Esophagus muscularis mucosa (tissue), 4 donors: ENCODE measurements at regions not wholly inside any gene's neighbourhood (a gene's known extent, or its start where the extent isn't known, plus 50 kb on each side); places are given as distances from the start of the nearest gene placed in this dataset.
A peak's percentile ranks its signal among the peaks of the same experiment; 100 is the strongest.
"Not testable (repeated sequence)": the region's sequence is repeated elsewhere in the genome, so short reads cannot be mapped to it uniquely, and the experiment has no call there.

Source experiments
- DNase-seq: peaks from one replicate; pipeline ENCODE4 v3.0.0-alpha.2; 2017; ENCODE audit errors: extremely low spot score
- H3K27ac ChIP-seq, 4 donors: fragments of 200-600 bp; sonication (generic); replicated peaks in 1 of 4; 1 replicate in 3 of 4; 2 replicates in 1 of 4; pipeline ENCODE4 v1.5.1; 2016 to 2019; ENCODE audit warnings: mild to moderate bottlenecking in 1 of 4
- H3K27me3 ChIP-seq, 4 donors: fragments of 200-600 bp; sonication (generic); one replicate each; pipeline versions ENCODE4 v1.5.1 to v1.6.0; 2016 to 2019
- H3K36me3 ChIP-seq, 4 donors: fragments of 200-600 bp; sonication (generic); one replicate each; pipeline ENCODE4 v1.5.1; 2016 to 2019
- H3K4me1 ChIP-seq, 4 donors: fragments of 200-600 bp; sonication (generic); one replicate each; pipeline ENCODE4 v1.5.1; 2016 to 2019
- H3K4me3 ChIP-seq, 4 donors: fragments of 200-600 bp; sonication (generic); 1 replicate in 2 of 4; 2 replicates in 2 of 4; pipeline ENCODE4 v1.5.1; 2016 to 2019; ENCODE audit warnings: mild to moderate bottlenecking in 4 of 4, moderate library complexity in 1 of 4
- H3K9me3 ChIP-seq, 4 donors: fragments of 200-600 bp; sonication (generic); 1 replicate in 3 of 4; 2 replicates in 1 of 4; pipeline ENCODE4 v1.5.1; 2016 to 2019
- EP300 ChIP-seq: sonication (generic); formaldehyde crosslinking; IDR thresholded peaks from one replicate; pipeline ENCODE4 v1.6.1; 2017; ENCODE audit warnings: antibody characterized with exemption
- POLR2A ChIP-seq: fragments of 450-650 bp; IDR thresholded peaks from one replicate; pipeline ENCODE4 v1.6.1; 2017; ENCODE audit warnings: antibody characterized with exemption, moderate library complexity, mild to moderate bottlenecking, low read depth
- POLR2AphosphoS5 ChIP-seq, 2 donors: sonication (generic); formaldehyde crosslinking; IDR thresholded peaks; one replicate each; pipeline ENCODE4 v1.6.1; 2017; ENCODE audit warnings: antibody characterized with exemption in 2 of 2
- WGBS: methylation state at CpG from one replicate; pipeline ENCODE4 v1.1.5; 2018; 5-methylcytosine and 5-hydroxymethylcytosine counted together
- intact Hi-C: fragments of 100-400 bp; cut with DNase I; formaldehyde crosslinking; loops from one replicate; pipeline ENCODE4 v1.15.1; 2023
- TF ChIP-seq, protein P1 (sequence below), 3 experiments: fragments of 200-600 bp in 2 of 3; fragments of 450-650 bp in 1 of 3; sonication (generic) in 2 of 3; IDR thresholded peaks; one replicate each; pipeline ENCODE4 v1.5.1; 2017 to 2019; ENCODE audit warnings: antibody characterized with exemption in 3 of 3, mild to moderate bottlenecking in 2 of 3, moderate library complexity in 1 of 3

DNA sequence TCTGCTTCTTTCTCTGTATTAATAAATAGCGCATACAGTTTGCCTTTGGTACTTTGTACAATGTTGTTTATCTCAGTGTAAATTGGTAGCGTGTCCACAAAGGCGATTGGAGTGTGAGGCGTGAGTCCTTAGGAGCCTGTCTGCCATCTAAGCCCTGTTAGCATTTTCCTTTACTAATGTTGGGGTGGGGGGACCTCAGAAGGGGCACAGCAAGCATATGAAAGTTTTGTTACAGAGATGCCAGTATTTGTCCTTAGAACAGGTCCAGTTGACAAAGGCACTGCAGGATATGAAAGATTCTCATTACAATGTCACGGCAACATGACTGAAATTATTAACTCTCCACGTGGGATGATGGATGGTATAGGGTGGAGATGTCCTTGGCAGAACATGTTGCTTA lies 796.8 kb upstream of the TPTE start:
- 54% methylated on average over 6 of the region's 6 CpGs for WGBS
- H3K4me3 ChIP-seq, H3K9me3 ChIP-seq, intact Hi-C loops, H3K4me1 ChIP-seq, H3K36me3 ChIP-seq, H3K27ac ChIP-seq: not testable (repeated sequence)
- peaks cover 0 to 14% (median 0%) of the 10 kb centered on the region in 4 donors for H3K27me3 ChIP-seq
- peak; percentile 92 for DNase-seq

DNA sequence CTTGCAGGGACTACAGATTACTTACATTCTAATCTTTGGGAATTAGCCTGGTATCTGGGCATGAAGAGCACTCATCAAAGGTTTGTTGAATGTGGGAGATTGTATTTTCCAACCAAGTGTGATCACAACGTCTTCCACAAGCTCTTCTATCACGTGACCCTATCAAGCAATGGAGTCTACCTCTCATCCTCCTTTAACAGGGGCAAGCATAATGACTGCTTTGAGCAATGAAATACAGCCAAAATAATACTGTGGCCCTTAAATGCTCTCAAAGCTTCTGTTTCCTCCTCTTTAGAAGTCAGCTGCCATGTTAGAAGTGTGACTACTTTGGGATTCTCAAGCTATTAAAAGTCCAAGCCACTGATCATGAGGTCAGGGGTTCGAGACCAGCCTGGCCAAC lies 794.2 kb upstream of the TPTE start:
- H3K27ac ChIP-seq, intact Hi-C loops, H3K9me3 ChIP-seq, H3K4me3 ChIP-seq, H3K36me3 ChIP-seq, H3K4me1 ChIP-seq: not testable (repeated sequence)
- 26% methylated on average over 3 of the region's 3 CpGs for WGBS
- DNase-seq: peak; percentile 70
- peaks cover 0 to 13% (median 0%) of the 10 kb centered on the region in 4 donors for H3K27me3 ChIP-seq

DNA sequence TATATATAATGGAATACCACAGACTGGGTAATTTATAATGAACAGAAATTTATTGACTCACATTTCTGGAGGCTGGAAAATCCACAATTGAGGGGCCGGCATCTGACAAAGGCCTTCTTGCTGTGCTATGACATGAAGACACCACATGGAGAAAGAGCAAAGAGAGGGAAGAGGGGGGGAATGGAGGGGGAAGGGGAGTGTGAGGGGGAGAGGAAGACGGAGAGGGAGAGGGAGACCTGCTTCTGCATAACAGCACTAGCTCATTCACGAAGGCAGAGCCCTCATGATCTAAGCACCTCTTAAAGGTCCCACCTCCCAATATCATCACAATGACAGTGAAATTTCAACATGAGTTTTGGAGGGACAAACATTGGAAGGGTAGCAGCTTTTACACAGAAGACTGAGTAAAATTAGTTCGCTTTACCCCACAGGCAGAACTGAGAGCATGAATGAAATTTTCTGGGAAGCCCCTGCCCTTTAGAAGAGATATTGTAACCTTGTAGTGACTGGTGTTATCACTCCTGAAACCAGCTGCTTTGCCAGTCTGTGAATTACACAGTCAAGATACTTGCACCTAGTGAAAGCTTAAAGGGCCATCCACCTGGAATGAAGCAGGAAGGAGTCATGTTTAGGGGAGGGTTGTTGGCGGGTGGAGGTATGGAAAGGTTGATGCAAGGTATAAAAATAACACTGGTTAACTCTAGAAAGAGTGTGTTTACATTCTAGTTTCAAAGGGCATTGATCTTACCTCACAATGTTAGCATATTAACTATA lies 793.0 kb upstream of the TPTE start:
- 53% methylated on average over 5 of the region's 5 CpGs for WGBS
- DNase-seq: peak; percentile 93
- H3K27me3 ChIP-seq, H3K4me3 ChIP-seq, H3K4me1 ChIP-seq, intact Hi-C loops, H3K9me3 ChIP-seq, H3K36me3 ChIP-seq, H3K27ac ChIP-seq: not testable (repeated sequence)

GRCh38 chr21:9730866-9731265 lies 790.5 kb upstream of the TPTE start:
- Histone ChIP-seq H3K4me3 (no peak overlapping the region), H3K36me3 (no peaks in the 10 kb centered on the region), H3K4me1 (no peaks in the 10 kb centered on the region), H3K27me3 (peaks cover 0 to 6% (median 0%) of the 10 kb centered on the region in 4 donors), H3K9me3 (peaks cover 0 to 25% (median 12%) of the 10 kb centered on the region in 4 donors), H3K27ac (no peak overlapping the region)
- 67% methylated on average over 3 of the region's 3 CpGs for WGBS
- intact Hi-C loops: no loop called here
- TF ChIP-seq EP300: no peak
- TF ChIP-seq POLR2A: no peak
- TF ChIP-seq POLR2AphosphoS5 (IDR thresholded peaks at IDR 0.05): no peak
- TF ChIP-seq, protein P1, sequence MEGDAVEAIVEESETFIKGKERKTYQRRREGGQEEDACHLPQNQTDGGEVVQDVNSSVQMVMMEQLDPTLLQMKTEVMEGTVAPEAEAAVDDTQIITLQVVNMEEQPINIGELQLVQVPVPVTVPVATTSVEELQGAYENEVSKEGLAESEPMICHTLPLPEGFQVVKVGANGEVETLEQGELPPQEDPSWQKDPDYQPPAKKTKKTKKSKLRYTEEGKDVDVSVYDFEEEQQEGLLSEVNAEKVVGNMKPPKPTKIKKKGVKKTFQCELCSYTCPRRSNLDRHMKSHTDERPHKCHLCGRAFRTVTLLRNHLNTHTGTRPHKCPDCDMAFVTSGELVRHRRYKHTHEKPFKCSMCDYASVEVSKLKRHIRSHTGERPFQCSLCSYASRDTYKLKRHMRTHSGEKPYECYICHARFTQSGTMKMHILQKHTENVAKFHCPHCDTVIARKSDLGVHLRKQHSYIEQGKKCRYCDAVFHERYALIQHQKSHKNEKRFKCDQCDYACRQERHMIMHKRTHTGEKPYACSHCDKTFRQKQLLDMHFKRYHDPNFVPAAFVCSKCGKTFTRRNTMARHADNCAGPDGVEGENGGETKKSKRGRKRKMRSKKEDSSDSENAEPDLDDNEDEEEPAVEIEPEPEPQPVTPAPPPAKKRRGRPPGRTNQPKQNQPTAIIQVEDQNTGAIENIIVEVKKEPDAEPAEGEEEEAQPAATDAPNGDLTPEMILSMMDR (IDR thresholded peaks at IDR 0.05): no peak
- DNase-seq: peak; percentile 91

DNA sequence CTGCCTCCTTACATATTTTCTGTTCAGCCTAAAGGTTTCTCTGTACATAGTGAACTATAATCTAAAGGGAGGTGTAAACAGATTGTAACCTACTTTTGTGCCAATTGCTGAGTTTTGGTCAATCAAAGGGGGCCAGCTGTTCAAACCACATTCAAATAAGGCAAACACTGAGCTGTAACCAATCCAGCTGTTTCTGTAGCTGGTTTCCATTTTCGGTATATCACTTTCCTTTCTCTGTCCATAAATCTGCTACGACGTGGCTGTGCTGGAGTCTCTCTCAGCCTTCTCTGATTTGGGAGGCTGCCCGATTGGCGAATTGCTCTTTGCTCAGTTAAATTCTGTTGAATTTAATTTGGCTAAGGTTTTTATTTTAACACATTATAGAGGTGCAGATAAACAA lies 790.1 kb upstream of the TPTE start:
- intact Hi-C loops, H3K4me3 ChIP-seq, H3K27ac ChIP-seq, H3K27me3 ChIP-seq, H3K4me1 ChIP-seq, H3K36me3 ChIP-seq: not testable (repeated sequence)
- DNase-seq: peak; percentile 87
- peaks cover 0 to 30% (median 16%) of the 10 kb centered on the region in 4 donors for H3K9me3 ChIP-seq
- WGBS: 59% methylated on average over 5 of the region's 5 CpGs

- H3K27me3 ChIP-seq, H3K4me3 ChIP-seq, H3K4me1 ChIP-seq, intact Hi-C loops, H3K36me3 ChIP-seq, H3K27ac ChIP-seq: not testable (repeated sequence)
- DNase-seq: peak; percentile 75
- H3K9me3 ChIP-seq: peaks cover 0 to 31% (median 26%) of the 10 kb centered on the region in 4 donors
- WGBS: 66% methylated on average over 3 of the region's 3 CpGs
Observed at GRCh38 chr21:9732605-9733004, 788.8 kb upstream of the TPTE start.

DNA sequence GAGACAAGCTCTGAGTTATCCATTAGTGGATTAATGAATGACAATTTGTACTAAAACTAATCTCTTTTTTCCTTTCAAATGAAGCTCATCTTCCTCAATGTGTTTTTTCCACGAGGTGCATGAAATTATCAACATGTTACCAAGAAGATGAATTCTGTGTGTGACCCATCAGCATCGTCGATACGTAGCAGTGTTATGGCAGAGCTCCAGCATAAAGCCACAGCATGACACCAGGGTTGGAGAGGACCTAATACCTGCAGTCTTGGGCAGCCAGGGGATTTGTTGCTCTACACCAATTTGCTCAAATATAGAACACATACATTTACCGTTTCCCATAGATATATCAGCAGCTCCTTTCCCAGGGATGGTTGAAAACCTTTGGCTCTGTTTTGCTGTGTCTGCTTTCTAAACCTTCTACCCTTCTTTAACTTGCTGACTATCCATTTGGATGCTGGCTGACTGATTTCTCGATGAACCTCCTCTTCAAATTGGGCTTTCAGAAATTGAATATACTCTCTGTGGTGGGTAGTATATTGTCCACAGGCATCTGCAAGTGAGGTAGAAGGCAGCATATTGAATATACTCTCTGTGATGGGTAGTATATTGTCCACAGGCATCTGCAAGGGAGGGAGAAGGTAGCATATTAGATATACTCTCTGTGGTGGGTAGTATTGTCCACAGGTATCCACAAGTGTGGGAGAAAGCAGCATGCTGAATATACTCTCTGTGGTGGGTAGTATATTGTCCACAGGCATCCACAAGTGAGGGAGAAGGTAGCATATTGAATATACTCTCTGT lies 787.4 kb upstream of the TPTE start:
- DNase-seq: peak; percentile 91
- H3K4me1 ChIP-seq, H3K27ac ChIP-seq, H3K36me3 ChIP-seq, intact Hi-C loops, H3K4me3 ChIP-seq, H3K27me3 ChIP-seq: not testable (repeated sequence)
- WGBS: 65% methylated on average over 6 of the region's 6 CpGs
- peaks cover 0 to 35% (median 24%) of the 10 kb centered on the region in 4 donors for H3K9me3 ChIP-seq
